DOHH2 (cell line): ENCODE measurements at regions not wholly inside any gene's neighbourhood (a gene's known extent, or its start where the extent isn't known, plus 50 kb on each side); places are given as distances from the start of the nearest gene placed in this dataset.

Experiments
- H3F3A ChIP-seq: fragments of 200-600 bp; sonication (generic), shearing (Covaris generic); 2 replicates; pipeline ENCODE4 v1.6.0; 2016; ENCODE audit warnings: antibody characterized with exemption, mild to moderate bottlenecking; ENCODE audit not compliant: control insufficient read depth, insufficient read depth
- H3K27ac ChIP-seq: fragments of 200-600 bp; sonication (generic); 2 replicates; pipeline ENCODE4 v1.5.1; 2014; ENCODE audit warnings: low read depth, mild to moderate bottlenecking, low read length, moderate library complexity
- H3K27me3 ChIP-seq: fragments of 200-600 bp; sonication (generic); 2 replicates; pipeline ENCODE4 v1.6.1; 2014; ENCODE audit warnings: mild to moderate bottlenecking, low read length, mixed read lengths; ENCODE audit not compliant: control insufficient read depth
- H3K36me3 ChIP-seq: fragments of 200-600 bp; sonication (generic); 2 replicates; pipeline ENCODE4 v1.6.1; 2014; ENCODE audit warnings: mild to moderate bottlenecking, low read length, moderate library complexity, mixed read lengths; ENCODE audit not compliant: control insufficient read depth
- H3K4me1 ChIP-seq: fragments of 200-600 bp; sonication (generic); 2 replicates; pipeline ENCODE4 v1.6.1; 2014; ENCODE audit warnings: mild to moderate bottlenecking, low read length, mixed read lengths; ENCODE audit not compliant: control insufficient read depth
- H3K4me2 ChIP-seq: fragments of 200-600 bp; sonication (generic); 2 replicates; pipeline ENCODE4 v1.6.0; 2014; ENCODE audit warnings: mild to moderate bottlenecking, low read length, moderate library complexity
- H3K4me3 ChIP-seq: fragments of 200-600 bp; sonication (generic); 2 replicates; pipeline ENCODE4 v1.5.1; 2014; ENCODE audit warnings: mild to moderate bottlenecking, low read length, mixed read lengths
- H3K79me2 ChIP-seq: fragments of 200-600 bp; sonication (generic); 2 replicates; pipeline ENCODE4 v1.6.1; 2014; ENCODE audit warnings: mild to moderate bottlenecking, low read length, mixed read lengths; ENCODE audit not compliant: control insufficient read depth
- H3K9me2 ChIP-seq: fragments of 200-600 bp; sonication (generic); replicated peaks from 2 replicates; pipeline ENCODE4 v1.6.1; 2014; ENCODE audit warnings: mild to moderate bottlenecking, low read length, mixed read lengths; ENCODE audit not compliant: control insufficient read depth
- H3K9me3 ChIP-seq: fragments of 200-600 bp; sonication (generic); 2 replicates; pipeline ENCODE4 v1.6.1; 2014; ENCODE audit warnings: antibody characterized with exemption, low read length, mixed read lengths; ENCODE audit not compliant: control insufficient read depth, insufficient read depth
- H4K20me1 ChIP-seq: fragments of 200-600 bp; sonication (generic); 2 replicates; pipeline ENCODE4 v1.6.0; 2014; ENCODE audit warnings: low read depth, mild to moderate bottlenecking, antibody characterized with exemption, low read length, moderate library complexity; ENCODE audit not compliant: control insufficient read depth, insufficient read depth
- EZH2phosphoT487 ChIP-seq: fragments of 200-600 bp; sonication (generic); IDR thresholded peaks from 2 replicates; pipeline ENCODE4 v1.6.1; 2017; ENCODE audit warnings: borderline replicate concordance, mild to moderate bottlenecking, antibody characterized with exemption, low read length, moderate library complexity, mixed read lengths
- TF ChIP-seq, protein P1 (sequence below): fragments of 200-600 bp; sonication (generic); IDR thresholded peaks from one replicate; pipeline ENCODE4 v1.5.1; 2014; ENCODE audit warnings: antibody characterized with exemption, mild to moderate bottlenecking, low read depth, low read length; ENCODE audit not compliant: poor library complexity, severe bottlenecking

DNA sequence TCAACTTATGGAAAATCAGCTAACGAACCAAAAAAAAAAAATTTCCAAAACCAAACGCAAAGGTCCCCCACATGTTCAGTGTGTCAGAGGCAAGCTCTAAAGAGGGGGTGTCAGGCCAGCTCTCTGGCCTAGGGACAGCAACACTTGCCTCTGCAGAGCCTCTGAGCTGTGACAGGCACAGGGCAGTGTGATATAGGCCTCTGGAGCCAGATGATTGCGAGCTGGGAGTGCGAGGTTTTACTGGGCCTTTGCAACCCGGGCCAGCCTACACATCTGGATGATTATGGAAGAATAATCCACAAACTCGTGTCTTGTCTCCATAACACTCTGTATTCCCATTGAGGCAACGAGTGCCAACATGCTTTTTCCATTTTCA is 67.7 kb upstream of the STC2 start:
- TF ChIP-seq EZH2phosphoT487 = no peak
- TF ChIP-seq, protein P1, sequence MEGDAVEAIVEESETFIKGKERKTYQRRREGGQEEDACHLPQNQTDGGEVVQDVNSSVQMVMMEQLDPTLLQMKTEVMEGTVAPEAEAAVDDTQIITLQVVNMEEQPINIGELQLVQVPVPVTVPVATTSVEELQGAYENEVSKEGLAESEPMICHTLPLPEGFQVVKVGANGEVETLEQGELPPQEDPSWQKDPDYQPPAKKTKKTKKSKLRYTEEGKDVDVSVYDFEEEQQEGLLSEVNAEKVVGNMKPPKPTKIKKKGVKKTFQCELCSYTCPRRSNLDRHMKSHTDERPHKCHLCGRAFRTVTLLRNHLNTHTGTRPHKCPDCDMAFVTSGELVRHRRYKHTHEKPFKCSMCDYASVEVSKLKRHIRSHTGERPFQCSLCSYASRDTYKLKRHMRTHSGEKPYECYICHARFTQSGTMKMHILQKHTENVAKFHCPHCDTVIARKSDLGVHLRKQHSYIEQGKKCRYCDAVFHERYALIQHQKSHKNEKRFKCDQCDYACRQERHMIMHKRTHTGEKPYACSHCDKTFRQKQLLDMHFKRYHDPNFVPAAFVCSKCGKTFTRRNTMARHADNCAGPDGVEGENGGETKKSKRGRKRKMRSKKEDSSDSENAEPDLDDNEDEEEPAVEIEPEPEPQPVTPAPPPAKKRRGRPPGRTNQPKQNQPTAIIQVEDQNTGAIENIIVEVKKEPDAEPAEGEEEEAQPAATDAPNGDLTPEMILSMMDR = no peak
- Histone ChIP-seq H3K9me3 (0 out of 2 replicates have a peak, but pooled peaks cover 6% of the 10 kb centered on the region), H3K9me2 (no peaks in the 10 kb centered on the region), H3K27me3 (no peaks in the 10 kb centered on the region), H3K79me2 (no peaks in the 10 kb centered on the region), H3K4me1 (no peaks in the 10 kb centered on the region), H3F3A (no peaks in the 10 kb centered on the region), H3K27ac (no peak overlapping the region), H4K20me1 (no peaks in the 10 kb centered on the region), H3K4me2 (no peak overlapping the region), H3K4me3 (no peak overlapping the region), H3K36me3 (no peaks in the 10 kb centered on the region)

DNA sequence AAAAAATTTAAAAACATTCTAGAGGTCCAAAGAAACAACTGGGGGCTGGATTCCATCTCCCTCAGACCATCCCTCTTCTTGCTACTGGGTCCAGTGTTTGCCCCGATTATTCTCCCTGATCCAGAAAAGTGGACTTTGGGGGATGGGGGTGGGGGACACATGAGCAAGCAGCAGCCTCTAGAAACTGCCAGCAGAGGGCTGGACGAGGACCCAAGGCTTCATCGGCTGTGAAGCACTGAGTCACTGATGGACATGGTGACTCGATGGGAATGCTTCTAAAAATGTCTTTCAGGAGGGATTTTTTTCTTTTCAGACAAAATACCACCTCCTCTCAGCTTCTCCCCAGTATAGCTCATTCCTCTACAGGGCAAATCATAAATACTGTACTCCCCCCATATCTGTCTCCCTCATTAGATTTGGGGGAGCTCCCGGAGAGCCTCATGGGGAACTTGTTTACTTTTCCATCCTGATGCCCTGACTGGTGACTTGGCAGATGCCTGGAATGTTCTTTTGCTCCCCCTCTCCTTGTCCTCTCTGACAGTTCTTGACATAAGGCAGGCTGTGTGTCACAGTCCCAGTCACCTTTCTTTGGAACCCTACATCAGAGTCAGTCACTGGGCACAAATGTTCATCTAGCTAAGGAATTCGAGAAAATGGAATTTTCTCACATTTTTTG is 67.2 kb upstream of the STC2 start:
- Histone ChIP-seq H3F3A (no peaks in the 10 kb centered on the region), H3K4me1 (no peaks in the 10 kb centered on the region), H3K4me2 (no peak overlapping the region), H3K4me3 (no peak overlapping the region), H3K27ac (no peak overlapping the region), H3K36me3 (no peaks in the 10 kb centered on the region), H4K20me1 (no peaks in the 10 kb centered on the region), H3K9me2 (no peaks in the 10 kb centered on the region), H3K27me3 (no peaks in the 10 kb centered on the region), H3K79me2 (no peaks in the 10 kb centered on the region), H3K9me3 (0 out of 2 replicates have a peak, but pooled peaks cover 6% of the 10 kb centered on the region)
- TF ChIP-seq, protein P1 = no peak
- no peak for TF ChIP-seq EZH2phosphoT487

DNA sequence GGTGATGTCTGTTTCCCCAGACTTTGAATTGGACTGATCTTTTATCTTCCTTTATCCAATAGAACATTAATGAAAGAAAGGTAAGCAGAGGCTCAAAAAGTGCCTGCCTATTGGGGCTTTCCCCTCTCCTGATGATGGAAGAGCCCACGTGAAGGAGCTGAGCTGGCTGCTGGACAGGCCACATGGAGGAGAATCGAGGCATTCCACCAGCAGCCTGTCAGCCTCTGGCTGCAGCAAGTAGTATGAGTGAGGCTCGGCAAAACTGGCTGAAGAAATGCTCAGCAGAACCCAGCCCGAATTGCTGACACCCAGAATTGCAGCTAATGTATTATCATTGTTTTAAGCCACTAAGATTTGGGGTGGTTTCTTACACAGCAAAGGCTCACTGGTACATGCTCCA is 66.5 kb upstream of the STC2 start:
- H3K27ac ChIP-seq = no peak overlapping the region
- 0 out of 2 replicates have a peak, but pooled peaks cover 6% of the 10 kb centered on the region for H3K9me3 ChIP-seq
- no peaks in the 10 kb centered on the region for H4K20me1 ChIP-seq
- H3K9me2 ChIP-seq = no peaks in the 10 kb centered on the region
- no peak for TF ChIP-seq EZH2phosphoT487
- TF ChIP-seq, protein P1 = no peak
- H3K27me3 ChIP-seq = no peaks in the 10 kb centered on the region
- H3K4me1 ChIP-seq = no peaks in the 10 kb centered on the region
- H3K79me2 ChIP-seq = no peaks in the 10 kb centered on the region
- H3F3A ChIP-seq = no peaks in the 10 kb centered on the region
- no peak overlapping the region for H3K4me3 ChIP-seq
- no peaks in the 10 kb centered on the region for H3K36me3 ChIP-seq
- no peak overlapping the region for H3K4me2 ChIP-seq
